Breast epithelium (tissue), 4 donors: ENCODE measurements at regions not wholly inside any gene's neighbourhood (a gene's known extent, or its start where the extent isn't known, plus 50 kb on each side); places are given as distances from the start of the nearest gene placed in this dataset.

Experiments
- DNase-seq, 2 donors: peaks; one replicate each; pipeline ENCODE4 v3.0.0-alpha.2; 2019; ENCODE audit warnings: low spot score in 2 of 2
- H3K27ac ChIP-seq, 2 donors: fragments of 200-600 bp; sonication (generic) in 1 of 2; one replicate each; pipeline ENCODE4 v1.5.1; 2016 to 2019; ENCODE audit warnings: mild to moderate bottlenecking in 1 of 2
- H3K27me3 ChIP-seq, 2 donors: fragments of 200-600 bp; sonication (generic) in 1 of 2; one replicate each; pipeline versions ENCODE4 v1.5.1 to v1.6.0; 2017 to 2019; ENCODE audit warnings: control low read depth in 1 of 2, mild to moderate bottlenecking in 1 of 2
- H3K36me3 ChIP-seq: fragments of 200-600 bp; one replicate; pipeline ENCODE4 v1.5.1; 2019
- H3K4me1 ChIP-seq, 2 donors: fragments of 200-600 bp; sonication (generic); one replicate each; pipeline ENCODE4 v1.5.1; 2016 to 2019; ENCODE audit warnings: control low read depth in 1 of 2
- H3K4me3 ChIP-seq, 3 donors: fragments of 200-600 bp; sonication (generic); 1 replicate in 2 of 3; 2 replicates in 1 of 3; pipeline ENCODE4 v1.5.1; 2016 to 2019; ENCODE audit warnings: mild to moderate bottlenecking in 3 of 3, moderate library complexity in 2 of 3
- H3K9me3 ChIP-seq, 2 donors: fragments of 200-600 bp; sonication (generic) in 1 of 2; one replicate each; pipeline ENCODE4 v1.5.1; 2016 to 2019; ENCODE audit warnings: control low read depth in 1 of 2
- CTCF ChIP-seq, 3 donors: fragments of 450-650 bp; IDR thresholded peaks; one replicate each; pipeline ENCODE4 v1.5.1; 2016 to 2017; ENCODE audit warnings: antibody characterized with exemption in 3 of 3, mild to moderate bottlenecking in 3 of 3, moderate library complexity in 3 of 3
- POLR2A ChIP-seq: fragments of 450-650 bp; IDR thresholded peaks from one replicate; pipeline ENCODE4 v1.6.1; 2016; ENCODE audit warnings: antibody characterized with exemption, mild to moderate bottlenecking, moderate library complexity
- POLR2AphosphoS5 ChIP-seq, 3 donors: sonication (generic); formaldehyde crosslinking; IDR thresholded peaks; one replicate each; pipeline ENCODE4 v1.6.1; 2017; ENCODE audit warnings: antibody characterized with exemption in 3 of 3
- intact Hi-C: fragments of 100-400 bp; cut with DNase I; formaldehyde crosslinking; loops from one replicate; pipeline ENCODE4 v1.15.1; 2023; ENCODE audit warnings: low total_unique reads

DNA sequence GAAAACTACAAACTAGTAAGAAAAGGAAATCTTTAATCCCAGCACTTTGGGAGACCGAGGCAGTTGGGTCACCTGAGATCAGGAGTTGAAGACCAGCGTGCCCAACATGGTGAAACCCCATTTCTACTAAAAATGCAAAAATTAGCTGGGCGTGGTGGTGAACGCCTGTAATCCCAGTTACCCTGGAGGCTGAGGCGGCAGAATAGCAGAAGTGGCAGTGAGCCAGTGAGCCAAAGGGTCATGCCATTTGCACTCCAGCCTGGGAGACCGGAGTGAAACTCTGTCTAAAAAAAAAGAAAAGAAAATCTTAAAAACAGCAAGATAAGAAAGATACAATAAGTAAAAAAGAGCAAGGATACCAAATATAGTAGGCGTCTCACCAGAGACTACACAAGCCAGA is 502.9 kb upstream of the ID2 start:
- intact Hi-C loops: loop anchor here (5.0 kb wide), 1 partner anchor 178 kb away; no protein-coding TSS in a partner anchor
- TF ChIP-seq POLR2A (no peak), CTCF (IDR thresholded peaks at IDR 0.05) (no peak), POLR2AphosphoS5 (IDR thresholded peaks at IDR 0.05) (no peak)
- no peaks in the 10 kb centered on the region for H3K4me1 ChIP-seq
- DNase-seq: no peak
- no peak overlapping the region for H3K4me3 ChIP-seq
- no peak overlapping the region for H3K27ac ChIP-seq
- H3K27me3 ChIP-seq: no peaks in the 10 kb centered on the region
- H3K9me3 ChIP-seq: no peaks in the 10 kb centered on the region
- no peaks in the 10 kb centered on the region for H3K36me3 ChIP-seq

GRCh38 chr2:8189316-8189715 is 492.5 kb upstream of the ID2 start:
- intact Hi-C loops: no loop called here
- no peak for DNase-seq
- Histone ChIP-seq H3K27ac (no peak overlapping the region), H3K9me3 (no peaks in the 10 kb centered on the region), H3K4me1 (no peaks in the 10 kb centered on the region), H3K4me3 (no peak overlapping the region), H3K27me3 (no peaks in the 10 kb centered on the region), H3K36me3 (no peaks in the 10 kb centered on the region)
- no peak for TF ChIP-seq POLR2A
- no peak for TF ChIP-seq CTCF (IDR thresholded peaks at IDR 0.05)
- TF ChIP-seq POLR2AphosphoS5 (IDR thresholded peaks at IDR 0.05): no peak

DNA sequence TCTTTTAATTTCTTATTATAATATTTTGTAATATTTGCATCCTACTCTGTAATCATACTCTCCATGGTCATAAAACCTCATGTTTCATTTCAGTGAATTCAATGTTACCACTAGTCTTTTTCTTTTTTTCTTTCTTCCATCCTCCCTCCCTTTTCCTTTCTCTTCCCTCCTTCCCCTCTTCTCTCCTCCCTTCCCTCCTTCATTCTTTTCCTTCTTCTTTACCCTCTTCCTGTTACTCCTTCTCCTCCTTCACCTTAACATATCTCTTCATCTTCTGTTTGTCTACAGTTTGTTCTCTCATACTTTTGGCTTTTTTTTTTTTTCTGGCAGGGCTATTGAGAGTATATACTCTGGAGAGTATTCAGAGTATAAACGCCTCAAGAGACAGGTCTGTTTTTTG is 491.6 kb upstream of the ID2 start:
- Histone ChIP-seq H3K27me3 (no peaks in the 10 kb centered on the region), H3K4me1 (no peaks in the 10 kb centered on the region), H3K36me3 (no peaks in the 10 kb centered on the region), H3K27ac (no peak overlapping the region), H3K9me3 (no peaks in the 10 kb centered on the region), H3K4me3 (no peak overlapping the region)
- DNase-seq: no peak
- intact Hi-C loops: no loop called here
- TF ChIP-seq POLR2A: no peak
- no peak for TF ChIP-seq POLR2AphosphoS5 (IDR thresholded peaks at IDR 0.05)
- TF ChIP-seq CTCF (IDR thresholded peaks at IDR 0.05): no peak

DNA sequence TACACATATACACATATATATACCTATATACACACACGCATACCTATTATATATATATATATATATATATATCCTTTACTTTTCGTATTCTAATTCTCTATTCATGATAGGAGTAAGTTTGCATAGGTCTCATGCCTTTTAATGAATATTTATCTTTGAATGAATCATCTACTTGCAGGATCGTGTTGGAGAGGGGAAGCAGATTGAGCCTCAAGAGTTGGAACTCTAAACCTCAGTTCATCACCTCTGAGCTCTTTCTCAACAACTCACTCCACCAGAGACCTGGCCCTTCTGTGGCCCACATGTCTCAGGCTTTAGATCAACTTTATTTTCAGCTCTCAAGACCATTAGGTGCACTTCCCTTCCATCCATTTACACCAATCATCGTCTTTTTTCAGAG is 490.4 kb upstream of the ID2 start:
- DNase-seq: no peak
- Histone ChIP-seq H3K4me1 (no peaks in the 10 kb centered on the region), H3K9me3 (no peaks in the 10 kb centered on the region), H3K27ac (no peak overlapping the region), H3K27me3 (no peaks in the 10 kb centered on the region), H3K36me3 (no peaks in the 10 kb centered on the region), H3K4me3 (no peak overlapping the region)
- intact Hi-C loops: no loop called here
- TF ChIP-seq POLR2A (no peak), POLR2AphosphoS5 (IDR thresholded peaks at IDR 0.05) (no peak), CTCF (IDR thresholded peaks at IDR 0.05) (no peak)

DNA sequence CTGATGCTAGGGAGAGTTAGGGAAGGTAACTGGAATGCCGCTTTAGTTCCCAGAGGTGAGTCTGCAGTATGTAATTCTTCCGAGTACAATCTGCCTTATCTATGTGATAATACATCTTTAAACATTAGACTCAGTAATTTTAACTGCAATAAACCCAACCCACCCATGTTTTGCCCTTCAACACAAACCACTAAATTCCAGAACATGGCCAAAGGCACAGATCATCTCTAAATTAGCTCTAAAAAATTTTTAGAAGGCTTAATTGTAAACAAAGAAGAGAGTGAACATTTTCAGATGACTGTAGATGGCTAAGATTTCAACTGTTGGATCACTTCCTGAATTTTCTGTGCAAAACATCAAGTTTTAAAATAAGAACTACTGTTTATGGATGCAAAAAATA is 488.7 kb upstream of the ID2 start:
- no peak overlapping the region for H3K4me3 ChIP-seq
- intact Hi-C loops: no loop called here
- TF ChIP-seq CTCF (IDR thresholded peaks at IDR 0.05) (no peak), POLR2AphosphoS5 (IDR thresholded peaks at IDR 0.05) (no peak), POLR2A (no peak)

More for the DNA sequence above, 488.7 kb upstream of the ID2 start:
- H3K36me3 ChIP-seq: no peaks in the 10 kb centered on the region
- H3K27ac ChIP-seq: no peak overlapping the region
- DNase-seq: no peak
- H3K27me3 ChIP-seq: no peaks in the 10 kb centered on the region
- no peaks in the 10 kb centered on the region for H3K9me3 ChIP-seq
- H3K4me1 ChIP-seq: no peaks in the 10 kb centered on the region
